ENCODE measurements at regions not wholly inside any gene's neighbourhood (a gene's known extent, or its start where the extent isn't known, plus 50 kb on each side); places are given as distances from the start of the nearest gene placed in this dataset.

- no peak for TF ChIP-seq POLR2AphosphoS5 (IDR thresholded peaks at IDR 0.05; ENCODE audit: low read depth)
- no peak for TF ChIP-seq GABPA (IDR thresholded peaks at IDR 0.05; ENCODE audit: low read depth)
- TF ChIP-seq CTCF (IDR thresholded peaks at IDR 0.05; ENCODE audit: insufficient read depth, low read length) = no peak
- TF ChIP-seq REST (IDR thresholded peaks at IDR 0.05; ENCODE audit: insufficient replicate concordance, low read depth) = no peak
These were observed 439.4 kb upstream of the DCN start for GRCh38 chr12:91622037-91622436.
